ENCODE measurements at regions not wholly inside any gene's neighbourhood (a gene's known extent, or its start where the extent isn't known, plus 50 kb on each side); places are given as distances from the start of the nearest gene placed in this dataset.

DNA sequence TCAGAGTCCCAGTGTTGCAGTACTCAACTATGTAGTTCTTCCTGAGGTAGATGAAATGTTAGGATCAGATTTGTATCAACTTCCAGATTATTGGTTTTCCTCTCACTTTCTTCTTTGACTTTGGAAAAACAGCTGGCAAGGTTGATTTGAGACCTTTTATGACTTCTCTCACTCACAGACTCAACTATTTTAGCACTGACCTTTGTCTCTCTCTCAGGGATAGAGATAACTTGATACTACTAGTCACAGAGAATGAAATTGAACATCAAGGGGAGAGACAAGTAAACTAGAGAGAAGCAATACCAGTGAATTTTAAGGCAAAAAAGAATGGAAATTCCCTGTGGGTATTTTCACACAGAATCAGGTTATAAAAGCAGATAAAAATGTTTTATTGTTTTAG lies 159.7 kb upstream of the B3GALT2 start:
- no peak overlapping the region for H3K27ac ChIP-seq (ENCODE audit: insufficient read depth, low read depth, low read length)
- H3K4me1 ChIP-seq (ENCODE audit: control insufficient read depth, extremely low read depth, insufficient read depth, low read length): no peaks in the 10 kb centered on the region
- intact Hi-C loops (cut with micrococcal nuclease) (no loop called here), dilution Hi-C loops (cut with MboI; ENCODE audit: extremely low pct_ligation_motif_present, low sequenced_read_pairs) (no loop called here)
- no peak for DNase-seq (ENCODE audit: low read depth, low spot score)
- H3K27me3 ChIP-seq (ENCODE audit: control insufficient read depth in 2 of 2, insufficient read depth in 2 of 2, low read length in 2 of 2): no peaks in the 10 kb centered on the region
- ChIA-PET POLR2A (no interaction called here), CTCF (no interaction called here)
- TF ChIP-seq POLR2AphosphoS5 (IDR thresholded peaks at IDR 0.05; ENCODE audit: insufficient read depth, low read depth, low read length) (no peak), EZH2 (IDR thresholded peaks at IDR 0.05; ENCODE audit: borderline replicate concordance, low read depth, low read length, severe bottlenecking) (no peak), FOS (IDR thresholded peaks at IDR 0.05; ENCODE audit: borderline replicate concordance, insufficient read depth, low read length) (no peak), GATA2 (IDR thresholded peaks at IDR 0.05; ENCODE audit: insufficient read depth, insufficient read length, low read depth, low read length) (no peak), MYC (IDR thresholded peaks at IDR 0.05; ENCODE audit: low read depth, low read length) (no peak), POLR2A (IDR thresholded peaks at IDR 0.05; ENCODE audit: low read depth, low read length) (no peak), JUN (IDR thresholded peaks at IDR 0.05; ENCODE audit: borderline replicate concordance, insufficient read depth, insufficient read length, low read depth) (no peak)
- TF ChIP-seq, protein P1, sequence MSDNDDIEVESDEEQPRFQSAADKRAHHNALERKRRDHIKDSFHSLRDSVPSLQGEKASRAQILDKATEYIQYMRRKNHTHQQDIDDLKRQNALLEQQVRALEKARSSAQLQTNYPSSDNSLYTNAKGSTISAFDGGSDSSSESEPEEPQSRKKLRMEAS (IDR thresholded peaks at IDR 0.05; ENCODE audit: insufficient read depth, insufficient read length): no peak
- TF ChIP-seq, protein P2, sequence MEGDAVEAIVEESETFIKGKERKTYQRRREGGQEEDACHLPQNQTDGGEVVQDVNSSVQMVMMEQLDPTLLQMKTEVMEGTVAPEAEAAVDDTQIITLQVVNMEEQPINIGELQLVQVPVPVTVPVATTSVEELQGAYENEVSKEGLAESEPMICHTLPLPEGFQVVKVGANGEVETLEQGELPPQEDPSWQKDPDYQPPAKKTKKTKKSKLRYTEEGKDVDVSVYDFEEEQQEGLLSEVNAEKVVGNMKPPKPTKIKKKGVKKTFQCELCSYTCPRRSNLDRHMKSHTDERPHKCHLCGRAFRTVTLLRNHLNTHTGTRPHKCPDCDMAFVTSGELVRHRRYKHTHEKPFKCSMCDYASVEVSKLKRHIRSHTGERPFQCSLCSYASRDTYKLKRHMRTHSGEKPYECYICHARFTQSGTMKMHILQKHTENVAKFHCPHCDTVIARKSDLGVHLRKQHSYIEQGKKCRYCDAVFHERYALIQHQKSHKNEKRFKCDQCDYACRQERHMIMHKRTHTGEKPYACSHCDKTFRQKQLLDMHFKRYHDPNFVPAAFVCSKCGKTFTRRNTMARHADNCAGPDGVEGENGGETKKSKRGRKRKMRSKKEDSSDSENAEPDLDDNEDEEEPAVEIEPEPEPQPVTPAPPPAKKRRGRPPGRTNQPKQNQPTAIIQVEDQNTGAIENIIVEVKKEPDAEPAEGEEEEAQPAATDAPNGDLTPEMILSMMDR (IDR thresholded peaks at IDR 0.05; ENCODE audit: extremely low read depth in 1 of 2, insufficient read depth in 1 of 2, low read depth in 1 of 2, low read length in 2 of 2): no peak
- no peak overlapping the region for H2AFZ ChIP-seq (ENCODE audit: low read depth, low read length)
- no peaks in the 10 kb centered on the region for H3K9me3 ChIP-seq (replicated peaks; ENCODE audit: control insufficient read depth, insufficient read depth, low read length)
- no peak overlapping the region for H3K4me2 ChIP-seq (ENCODE audit: insufficient read depth, low read length)
- H4K20me1 ChIP-seq (replicated peaks; ENCODE audit: control insufficient read depth, extremely low read depth, insufficient read depth, low read length): no peaks in the 10 kb centered on the region
- H3K4me3 ChIP-seq (replicated peaks in 1 of 3; ENCODE audit: insufficient read depth in 1 of 3, low read depth in 1 of 3, low read length in 3 of 3): no peak overlapping the region
- H3K36me3 ChIP-seq (ENCODE audit: control insufficient read depth in 2 of 2, extremely low read depth in 1 of 2, insufficient read depth in 2 of 2, low read length in 2 of 2): no peaks in the 10 kb centered on the region
- no TSS peak for BruUV-seq (replicated peaks)
- H3K9ac ChIP-seq (replicated peaks; ENCODE audit: extremely low read depth, insufficient read depth, low read length): no peak overlapping the region
- no peaks in the 10 kb centered on the region for H3K79me2 ChIP-seq (ENCODE audit: control insufficient read depth, insufficient read depth, low read length)
- no peaks in the 10 kb centered on the region for H3K9me1 ChIP-seq (replicated peaks; ENCODE audit: control insufficient read depth, extremely low read depth, insufficient read depth, low read length)
- no peak for FAIRE-seq
